Panc1 (cell line): ENCODE measurements at regions not wholly inside any gene's neighbourhood (a gene's known extent, or its start where the extent isn't known, plus 50 kb on each side); places are given as distances from the start of the nearest gene placed in this dataset.

ENCODE experiments used
- ATAC-seq: fragments of 200-7000 bp; cut with Tn5 transposase; 2 replicates; pipeline ENCODE4 v1.9.1; 2020; ENCODE audit warnings: mild to moderate bottlenecking, moderate library complexity
- BruUV-seq: library from RNA; stranded (reverse); fragments of 400-500 nt; replicated peaks from 2 replicates; lab custom pipeline; 2021; lab: Mats Ljungman, UMichigan
- CTCF ChIA-PET: fragments of 300-600 bp; sonication (Branson Sonifier 250); formaldehyde crosslinking; loops from one replicate; lab custom pipeline; 2022; ENCODE audit warnings: antibody characterized with exemption; lab: Charles Lee
- POLR2A ChIA-PET: fragments of 300-600 bp; sonication (Branson Sonifier 250); formaldehyde crosslinking; loops from one replicate; lab custom pipeline; 2022; ENCODE audit warnings: antibody characterized with exemption; lab: Charles Lee
- DNase-seq: peaks from one replicate; pipeline ENCODE4 v3.0.0-alpha.2; 2010; ENCODE audit warnings: low read depth, low spot score
- H3K27ac ChIP-seq: 2 replicates; pipeline ENCODE4 v1.5.1; 2011; ENCODE audit warnings: mild to moderate bottlenecking, low read length, inconsistent platforms
- H3K27me3 ChIP-seq: fragments of 200-500 bp; sonication (Bioruptor generic); 2 replicates; pipeline ENCODE4 v1.6.0; 2014; ENCODE audit warnings: low read length, inconsistent platforms; ENCODE audit not compliant: control insufficient read depth, insufficient read depth
- H3K36me3 ChIP-seq: fragments of 200-500 bp; sonication (Bioruptor generic); 2 replicates; pipeline ENCODE4 v1.5.1; 2014; ENCODE audit warnings: inconsistent platforms, mild to moderate bottlenecking, low read length, moderate library complexity; ENCODE audit not compliant: control insufficient read depth, insufficient read depth
- H3K4me1 ChIP-seq: 2 replicates; pipeline ENCODE4 v1.5.1; 2011; ENCODE audit warnings: inconsistent platforms, mild to moderate bottlenecking, low read length, moderate library complexity; ENCODE audit not compliant: control insufficient read depth, insufficient read depth
- H3K4me3 ChIP-seq, 2 experiments: 2 replicates each; pipeline ENCODE4 v1.5.1; 2011 to 2012; ENCODE audit warnings: low read depth in 2 of 2, low read length in 2 of 2, mild to moderate bottlenecking in 2 of 2, inconsistent platforms in 1 of 2, moderate library complexity in 1 of 2
- H3K9me3 ChIP-seq: fragments of 200-500 bp; sonication (Bioruptor generic); 2 replicates; pipeline ENCODE4 v1.5.1; 2014; ENCODE audit warnings: low read depth, mild to moderate bottlenecking, inconsistent platforms, low read length, moderate library complexity; ENCODE audit not compliant: control insufficient read depth, insufficient read depth
- POLR2AphosphoS5 ChIP-seq: IDR thresholded peaks from 2 replicates; pipeline ENCODE4 v1.6.1; 2012; ENCODE audit warnings: mild to moderate bottlenecking, low read depth, low read length, moderate library complexity
- SIN3A ChIP-seq: IDR thresholded peaks from 2 replicates; pipeline ENCODE4 v1.6.1; 2012; ENCODE audit warnings: low read depth, mild to moderate bottlenecking, low read length, moderate library complexity, borderline replicate concordance; ENCODE audit not compliant: insufficient read depth
- TCF7L2 ChIP-seq: IDR thresholded peaks from 2 replicates; pipeline ENCODE4 v1.6.1; 2011; ENCODE audit warnings: mild to moderate bottlenecking, low read depth, low read length, inconsistent platforms
- in situ Hi-C: cut with HindIII; loops from 2 replicates; pipeline ENCODE4 v1.10.0; 2016; ENCODE audit warnings: low sequenced_read_pairs, low pct_unique_long_range_greater_than_20kb
- intact Hi-C: fragments of 100-400 bp; cut with micrococcal nuclease; formaldehyde crosslinking; loops from one replicate; pipeline ENCODE4 v1.10.0; 2022; ENCODE audit not compliant: unreplicated experiment
- TF ChIP-seq, protein P1 (sequence below), 2 experiments: IDR thresholded peaks; 2 replicates each; pipeline ENCODE4 v1.6.1; 2011 to 2012; ENCODE audit warnings: low read depth in 2 of 2, control low read depth in 1 of 2, low read length in 1 of 2, mild to moderate bottlenecking in 1 of 2, moderate library complexity in 1 of 2; ENCODE audit not compliant: insufficient read depth in 1 of 2
- TF ChIP-seq, protein P2 (sequence below): fragments of 450-650 bp; IDR thresholded peaks from 2 replicates; pipeline ENCODE4 v1.5.1; 2017; ENCODE audit warnings: mild to moderate bottlenecking

- POLR2A ChIA-PET = no interaction called here
- Histone ChIP-seq H3K27ac (no peak overlapping the region), H3K4me1 (no peaks in the 10 kb centered on the region; the same call in 1 of the 2 replicates), H3K4me3 (no peak overlapping the region), H3K9me3 (no peaks in the 10 kb centered on the region), H3K27me3 (no peaks in the 10 kb centered on the region), H3K36me3 (no peaks in the 10 kb centered on the region)
- in situ Hi-C loops = no loop called here
- no peak for ATAC-seq
- CTCF ChIA-PET = no interaction called here
- TF ChIP-seq, protein P1, sequence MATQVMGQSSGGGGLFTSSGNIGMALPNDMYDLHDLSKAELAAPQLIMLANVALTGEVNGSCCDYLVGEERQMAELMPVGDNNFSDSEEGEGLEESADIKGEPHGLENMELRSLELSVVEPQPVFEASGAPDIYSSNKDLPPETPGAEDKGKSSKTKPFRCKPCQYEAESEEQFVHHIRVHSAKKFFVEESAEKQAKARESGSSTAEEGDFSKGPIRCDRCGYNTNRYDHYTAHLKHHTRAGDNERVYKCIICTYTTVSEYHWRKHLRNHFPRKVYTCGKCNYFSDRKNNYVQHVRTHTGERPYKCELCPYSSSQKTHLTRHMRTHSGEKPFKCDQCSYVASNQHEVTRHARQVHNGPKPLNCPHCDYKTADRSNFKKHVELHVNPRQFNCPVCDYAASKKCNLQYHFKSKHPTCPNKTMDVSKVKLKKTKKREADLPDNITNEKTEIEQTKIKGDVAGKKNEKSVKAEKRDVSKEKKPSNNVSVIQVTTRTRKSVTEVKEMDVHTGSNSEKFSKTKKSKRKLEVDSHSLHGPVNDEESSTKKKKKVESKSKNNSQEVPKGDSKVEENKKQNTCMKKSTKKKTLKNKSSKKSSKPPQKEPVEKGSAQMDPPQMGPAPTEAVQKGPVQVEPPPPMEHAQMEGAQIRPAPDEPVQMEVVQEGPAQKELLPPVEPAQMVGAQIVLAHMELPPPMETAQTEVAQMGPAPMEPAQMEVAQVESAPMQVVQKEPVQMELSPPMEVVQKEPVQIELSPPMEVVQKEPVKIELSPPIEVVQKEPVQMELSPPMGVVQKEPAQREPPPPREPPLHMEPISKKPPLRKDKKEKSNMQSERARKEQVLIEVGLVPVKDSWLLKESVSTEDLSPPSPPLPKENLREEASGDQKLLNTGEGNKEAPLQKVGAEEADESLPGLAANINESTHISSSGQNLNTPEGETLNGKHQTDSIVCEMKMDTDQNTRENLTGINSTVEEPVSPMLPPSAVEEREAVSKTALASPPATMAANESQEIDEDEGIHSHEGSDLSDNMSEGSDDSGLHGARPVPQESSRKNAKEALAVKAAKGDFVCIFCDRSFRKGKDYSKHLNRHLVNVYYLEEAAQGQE (IDR thresholded peaks at IDR 0.05; ENCODE audit: insufficient read depth in 1 of 2, low read depth in 2 of 2, low read length in 1 of 2) = no peak
- TF ChIP-seq SIN3A (no peak), POLR2AphosphoS5 (no peak), TCF7L2 (no peak)
- TF ChIP-seq, protein P2, sequence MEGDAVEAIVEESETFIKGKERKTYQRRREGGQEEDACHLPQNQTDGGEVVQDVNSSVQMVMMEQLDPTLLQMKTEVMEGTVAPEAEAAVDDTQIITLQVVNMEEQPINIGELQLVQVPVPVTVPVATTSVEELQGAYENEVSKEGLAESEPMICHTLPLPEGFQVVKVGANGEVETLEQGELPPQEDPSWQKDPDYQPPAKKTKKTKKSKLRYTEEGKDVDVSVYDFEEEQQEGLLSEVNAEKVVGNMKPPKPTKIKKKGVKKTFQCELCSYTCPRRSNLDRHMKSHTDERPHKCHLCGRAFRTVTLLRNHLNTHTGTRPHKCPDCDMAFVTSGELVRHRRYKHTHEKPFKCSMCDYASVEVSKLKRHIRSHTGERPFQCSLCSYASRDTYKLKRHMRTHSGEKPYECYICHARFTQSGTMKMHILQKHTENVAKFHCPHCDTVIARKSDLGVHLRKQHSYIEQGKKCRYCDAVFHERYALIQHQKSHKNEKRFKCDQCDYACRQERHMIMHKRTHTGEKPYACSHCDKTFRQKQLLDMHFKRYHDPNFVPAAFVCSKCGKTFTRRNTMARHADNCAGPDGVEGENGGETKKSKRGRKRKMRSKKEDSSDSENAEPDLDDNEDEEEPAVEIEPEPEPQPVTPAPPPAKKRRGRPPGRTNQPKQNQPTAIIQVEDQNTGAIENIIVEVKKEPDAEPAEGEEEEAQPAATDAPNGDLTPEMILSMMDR = no peak
- no TSS peak for BruUV-seq
- no peak for DNase-seq
- intact Hi-C loops = no loop called here
Measured at GRCh38 chr1:219383281-219383680, 209.6 kb downstream of the LYPLAL1 start.

GRCh38 chr1:219381396-219381795 is 207.7 kb downstream of the LYPLAL1 start:
- intact Hi-C loops = no loop called here
- H3K27ac ChIP-seq = no peak overlapping the region
- no peak for TF ChIP-seq POLR2AphosphoS5
- no peak for TF ChIP-seq SIN3A
- TF ChIP-seq TCF7L2 = no peak
- TF ChIP-seq, protein P1 (IDR thresholded peaks at IDR 0.05; ENCODE audit: insufficient read depth in 1 of 2, low read depth in 2 of 2, low read length in 1 of 2) = no peak
- TF ChIP-seq, protein P2 = no peak
- H3K9me3 ChIP-seq = no peaks in the 10 kb centered on the region
- H3K36me3 ChIP-seq = no peaks in the 10 kb centered on the region
- no TSS peak for BruUV-seq
- ChIA-PET POLR2A (no interaction called here), CTCF (no interaction called here)
- H3K4me3 ChIP-seq = no peak overlapping the region
- in situ Hi-C loops = no loop called here
- DNase-seq (no peak), ATAC-seq (no peak)
- H3K4me1 ChIP-seq = no peaks in the 10 kb centered on the region; the same call in 1 of the 2 replicates
- no peaks in the 10 kb centered on the region for H3K27me3 ChIP-seq
